Stimulated activated CD4-positive, alpha-beta T cell treated with anti-CD3 and anti-CD28 coated beads, Interleukin-12 subunit alpha, Interleukin-12 subunit beta, amount 100 ng/mL, for 24 hours (primary cell): ENCODE measurements at regions not wholly inside any gene's neighbourhood (a gene's known extent, or its start where the extent isn't known, plus 50 kb on each side); places are given as distances from the start of the nearest gene placed in this dataset.

Source experiments
- DNase-seq, 2 experiments: peaks; one replicate each; pipeline ENCODE4 v3.0.0-alpha.2; 2020; ENCODE audit warnings: low read depth in 2 of 2

DNA sequence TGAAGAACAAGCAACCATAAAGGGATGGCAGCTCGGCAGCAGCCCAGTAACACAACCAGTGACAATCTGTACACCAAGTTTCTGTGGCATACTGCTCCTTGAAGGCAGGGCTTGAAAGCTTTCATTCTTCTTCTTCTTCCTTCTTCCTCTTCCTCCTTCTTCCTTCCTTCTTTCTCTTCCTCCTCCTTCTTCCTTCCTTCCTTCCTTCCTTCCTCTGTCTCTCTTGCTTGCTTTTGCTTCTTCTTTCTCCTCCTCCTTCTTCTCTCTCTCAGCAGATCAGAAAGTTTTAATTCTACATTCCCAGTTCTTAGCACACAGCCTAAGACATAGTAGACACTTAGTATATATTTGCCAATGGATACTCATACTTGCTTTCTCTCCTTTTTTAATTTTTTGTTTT lies 95.9 kb downstream of the GLUL start:
- no peak for DNase-seq

- no peak for DNase-seq
Observed at GRCh38 chr1:182293119-182293589, 98.4 kb downstream of the GLUL start.

GRCh38 chr1:182292193-182292741 lies 99.3 kb downstream of the GLUL start:
- no peak for DNase-seq

DNA sequence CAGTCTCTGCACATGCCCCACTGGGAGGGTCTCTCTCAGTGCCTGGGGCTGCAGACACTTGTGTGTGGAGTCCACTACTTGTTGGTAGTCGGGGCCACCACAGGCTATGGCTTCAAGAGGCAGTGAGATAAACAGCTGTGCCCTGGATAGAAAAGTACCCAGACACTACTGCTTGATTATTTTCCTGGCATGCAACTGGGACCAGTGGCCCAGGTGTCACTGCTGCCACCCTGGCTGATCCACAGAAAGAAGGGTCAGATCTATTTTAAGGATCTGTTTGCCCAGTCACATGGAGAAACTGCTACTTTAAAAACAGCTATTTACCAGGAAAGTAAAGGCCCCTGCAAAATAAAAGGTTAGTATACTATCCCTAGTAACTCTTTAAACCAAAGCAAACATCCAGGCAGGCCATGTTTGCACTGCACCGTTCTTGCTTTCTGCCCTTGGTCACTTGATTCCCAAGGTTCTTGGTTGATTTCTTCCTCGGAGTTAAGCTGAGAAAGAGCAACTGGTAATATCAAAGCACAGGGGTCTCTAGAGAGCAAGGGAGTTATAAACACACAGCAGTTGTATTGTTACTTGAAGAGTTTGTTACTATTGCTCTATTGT lies 99.9 kb downstream of the GLUL start:
- DNase-seq: no peak

DNA sequence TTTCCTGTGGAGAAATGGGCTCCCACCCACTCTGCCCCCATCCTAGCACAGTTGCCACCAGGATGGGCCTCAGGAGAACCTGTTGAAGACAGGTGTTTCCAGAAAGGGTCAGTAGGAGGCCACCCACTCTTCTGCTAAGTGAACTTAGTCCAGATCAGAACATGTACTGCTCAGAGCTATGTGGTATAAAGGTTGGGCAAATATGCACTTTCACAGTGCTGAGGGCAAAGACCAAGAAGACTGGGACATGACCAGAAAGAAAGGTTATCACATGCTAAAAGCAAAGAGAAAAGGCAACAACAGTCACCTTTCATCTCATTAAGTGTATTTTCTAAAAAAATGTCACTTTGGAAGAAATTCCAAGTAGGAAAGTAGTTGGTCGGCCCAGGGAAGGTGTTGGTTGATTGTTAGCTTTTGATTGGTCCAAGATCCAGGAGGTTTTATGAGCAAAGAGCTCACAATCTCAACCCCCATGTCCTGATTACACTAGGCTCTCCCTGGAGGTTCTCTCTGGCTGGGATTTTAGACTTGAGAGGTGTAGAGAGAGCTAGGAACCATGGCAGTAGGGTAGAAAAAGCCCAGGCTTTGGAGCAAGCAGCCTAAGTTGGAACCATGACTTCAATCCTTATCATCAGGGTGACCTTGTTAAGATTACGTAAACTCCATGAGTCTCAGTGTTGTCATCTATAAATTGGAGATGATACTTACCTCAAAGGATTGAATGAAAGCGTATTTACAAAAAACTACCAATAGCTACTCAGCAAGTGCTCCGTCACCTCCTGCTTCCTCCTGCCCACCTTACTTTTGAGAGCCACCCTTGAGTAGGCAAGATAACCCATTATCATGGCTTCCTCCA lies 102.6 kb downstream of the GLUL start:
- DNase-seq: no peak

GRCh38 chr1:182286761-182287160 lies 104.8 kb downstream of the GLUL start:
- no peak for DNase-seq

DNA sequence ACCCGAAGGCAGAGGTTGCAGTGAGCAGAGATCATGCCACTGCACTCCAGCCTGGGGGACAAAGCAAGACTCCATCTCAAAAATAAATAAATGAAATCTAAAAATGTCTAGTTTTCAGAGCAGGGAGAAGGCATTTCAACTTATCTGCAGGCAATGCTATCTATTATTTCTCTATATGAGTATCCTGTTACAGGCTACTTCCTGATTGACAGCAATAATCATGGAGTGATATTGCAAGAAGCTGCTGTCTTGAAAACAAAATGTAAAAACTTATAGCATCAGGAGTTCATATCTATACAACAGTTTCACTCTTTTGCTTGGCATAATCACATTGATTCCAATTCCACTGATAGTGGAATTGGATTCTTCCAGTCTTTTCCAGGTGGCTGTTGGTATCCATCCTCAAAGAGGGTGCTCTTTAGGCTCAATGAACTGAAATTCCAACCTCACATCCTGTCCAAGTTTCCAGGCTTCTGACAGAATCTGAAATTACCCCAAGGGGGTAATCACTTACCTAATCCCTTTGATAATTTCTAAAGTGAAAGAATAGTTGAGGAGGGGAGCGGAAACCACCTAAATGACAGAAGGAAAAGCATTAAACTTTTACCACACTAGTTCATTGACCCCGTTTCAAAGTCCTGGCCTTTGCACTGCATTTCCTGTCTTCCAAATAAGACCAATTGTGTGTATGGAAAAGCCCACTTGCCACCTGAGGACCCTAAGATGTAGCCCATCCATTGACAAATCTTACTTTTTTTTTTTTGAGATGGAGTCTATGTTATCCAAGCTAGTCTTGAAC lies 107.6 kb downstream of the GLUL start:
- DNase-seq: no peak

- no peak for DNase-seq
Observed at GRCh38 chr1:182281541-182281940, 110.0 kb downstream of the GLUL start.

- no peak for DNase-seq
Observed at GRCh38 chr1:182280504-182280900, 111.1 kb downstream of the GLUL start.

- no peak for DNase-seq
Observed at GRCh38 chr1:182279724-182280503, 111.7 kb downstream of the GLUL start.

DNA sequence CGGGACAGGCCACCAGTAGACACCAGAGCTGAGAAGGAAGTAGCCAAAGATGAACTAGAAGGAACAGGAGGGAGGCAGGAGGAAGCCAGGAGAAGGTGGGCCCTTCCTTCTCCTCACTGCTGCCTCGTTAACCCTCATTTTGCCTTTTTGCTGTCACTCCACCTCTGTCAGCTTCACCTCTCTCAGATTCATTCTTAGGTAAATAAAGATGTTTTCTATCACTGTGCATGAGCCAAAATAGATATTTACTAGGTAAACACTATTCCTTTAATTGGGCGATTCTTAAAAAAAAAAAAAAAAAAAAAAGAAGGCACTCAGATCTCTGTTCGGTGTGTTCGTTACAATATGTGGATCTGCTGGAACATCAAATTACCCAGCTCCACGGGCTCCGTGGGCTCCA lies 112.3 kb downstream of the GLUL start:
- no peak for DNase-seq

DNA sequence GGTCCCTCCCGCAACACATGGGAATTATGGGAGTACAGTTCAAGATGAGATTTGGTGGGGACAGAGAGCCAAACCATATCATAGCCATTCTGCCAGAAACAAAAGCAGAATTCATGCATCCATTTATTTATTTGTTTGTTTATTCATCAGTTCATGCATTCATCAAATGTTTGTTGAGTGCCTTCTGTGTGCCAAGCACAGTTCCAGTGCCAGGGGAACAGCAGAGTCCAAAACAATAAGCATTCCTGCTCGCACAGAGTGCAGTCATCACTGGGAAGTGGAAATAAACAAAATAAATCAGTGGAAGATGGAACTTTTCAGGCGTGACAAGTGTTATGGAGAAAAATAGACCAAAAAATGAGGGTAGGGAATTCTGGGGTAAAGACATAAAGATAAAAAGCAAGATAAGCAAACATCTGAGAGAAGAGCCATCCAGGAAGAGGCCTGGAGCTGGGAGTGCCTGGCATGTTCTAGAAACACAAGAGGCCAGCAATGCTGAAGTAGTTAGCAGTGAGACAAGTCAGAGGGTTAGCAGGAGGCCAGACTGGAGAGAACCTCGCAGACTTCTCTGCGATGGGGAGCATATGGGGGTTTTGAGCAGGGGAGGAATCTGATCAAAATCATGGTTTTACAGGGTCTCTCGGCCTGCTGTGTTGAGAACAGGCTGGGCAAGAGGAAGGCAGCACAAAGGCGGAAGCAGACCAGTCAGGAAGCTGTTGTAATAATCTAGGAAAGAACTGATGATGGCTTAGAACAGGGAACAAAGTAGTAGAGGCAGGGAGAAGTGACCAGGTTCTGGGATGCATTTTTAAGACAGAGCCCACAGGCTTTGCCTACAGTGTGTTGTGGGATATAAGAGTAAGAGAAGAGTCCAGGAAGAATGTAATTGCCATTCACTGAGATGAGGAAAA lies 113.2 kb downstream of the GLUL start:
- no peak for DNase-seq

- no peak for DNase-seq
Observed at GRCh38 chr1:182275271-182275670, 116.3 kb downstream of the GLUL start.

DNA sequence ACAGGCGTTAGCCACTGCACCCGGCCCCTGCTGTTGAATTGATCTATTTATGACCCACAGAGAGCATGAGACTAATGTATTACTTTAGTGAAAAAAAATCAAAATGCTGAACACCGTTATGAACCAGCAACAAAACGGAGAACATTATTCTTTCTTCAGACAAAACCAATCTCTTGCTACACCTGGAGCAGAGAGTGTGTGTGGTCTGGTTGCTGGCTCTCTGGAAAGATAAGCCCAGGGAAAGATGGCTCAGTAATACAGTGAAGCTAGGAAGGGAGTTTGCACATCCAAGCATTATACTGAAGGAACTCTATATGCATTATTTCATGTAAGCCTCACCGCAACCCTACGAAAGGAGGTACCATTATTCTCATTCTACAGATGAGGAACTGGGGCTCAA lies 117.0 kb downstream of the GLUL start:
- DNase-seq: no peak

DNA sequence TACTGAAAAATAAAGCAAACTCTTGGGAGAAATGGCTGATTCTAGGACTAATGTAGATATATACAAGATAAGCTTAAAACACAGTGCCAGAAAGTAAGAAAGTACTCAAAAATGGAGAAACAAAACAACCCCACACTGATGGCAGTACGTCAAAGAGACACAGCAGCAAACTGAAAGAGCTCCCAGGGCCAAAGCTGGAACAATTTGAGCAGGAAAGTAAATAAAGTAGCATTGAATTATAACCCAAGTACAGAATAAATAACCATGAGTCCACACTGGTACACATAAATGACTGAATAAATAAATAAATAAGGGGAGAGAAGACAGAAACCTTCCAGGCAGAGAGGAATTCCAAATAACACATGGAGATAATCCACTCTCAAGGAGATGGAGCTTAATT lies 120.9 kb downstream of the GLUL start:
- no peak for DNase-seq

- DNase-seq: no peak
Observed at GRCh38 chr1:182269097-182269496, 122.5 kb downstream of the GLUL start.

- no peak for DNase-seq
Observed at GRCh38 chr1:182268669-182269068, 122.9 kb downstream of the GLUL start.

GRCh38 chr1:182264185-182264584 lies 127.4 kb downstream of the GLUL start:
- DNase-seq: no peak

DNA sequence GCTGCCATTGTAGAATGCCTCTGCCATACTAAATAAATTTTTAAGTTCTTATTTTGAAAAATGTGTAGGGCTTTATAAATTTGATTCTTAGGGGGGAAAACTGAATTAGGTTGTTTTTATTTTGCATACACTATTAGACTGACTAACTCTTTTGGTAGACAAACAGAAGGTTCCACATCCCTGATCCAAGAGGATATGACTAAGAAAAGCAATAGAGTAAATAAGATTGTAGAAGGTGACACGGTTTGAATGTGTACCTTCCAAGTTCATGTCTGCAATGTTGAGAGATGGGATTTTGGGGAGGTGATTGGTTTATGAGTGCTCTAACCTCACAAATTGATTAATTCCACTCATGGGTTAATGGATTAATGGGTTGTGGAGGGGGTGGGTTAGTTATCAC lies 127.9 kb downstream of the GLUL start:
- DNase-seq: no peak

DNA sequence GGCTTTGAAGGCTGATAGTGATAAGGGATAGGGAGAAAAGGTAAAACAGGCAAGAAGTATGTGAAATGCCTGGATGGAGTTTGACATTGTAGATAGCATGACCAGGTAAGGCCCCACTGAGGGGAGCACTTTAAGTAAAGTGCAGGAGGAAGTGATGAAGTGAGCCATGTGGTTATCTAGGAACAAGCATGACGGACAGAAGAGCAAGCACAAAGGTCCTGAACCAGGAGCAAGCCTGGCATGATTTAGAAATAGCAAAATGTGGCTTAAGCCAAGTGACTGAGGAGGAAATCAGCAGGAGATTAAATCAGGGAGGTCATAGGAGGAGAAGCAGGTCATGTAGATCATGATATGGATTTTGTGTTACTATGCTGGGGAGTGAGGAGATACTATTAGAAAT lies 129.2 kb downstream of the GLUL start:
- DNase-seq: no peak
